ENCODE measurements at regions not wholly inside any gene's neighbourhood (a gene's known extent, or its start where the extent isn't known, plus 50 kb on each side); places are given as distances from the start of the nearest gene placed in this dataset.

GRCh38 chr5:17697671-17698070, 63.4 kb downstream of the TAF11L14 start:
- Histone ChIP-seq H3K27ac (ENCODE audit: low read depth) (no peak overlapping the region), H3K4me3 (no peak overlapping the region), H3F3A (replicated peaks; ENCODE audit: low read depth) (no peaks in the 10 kb centered on the region), H3K4me1 (ENCODE audit: insufficient read depth) (no peaks in the 10 kb centered on the region), H4K20me1 (replicated peaks; ENCODE audit: insufficient read depth) (no peaks in the 10 kb centered on the region), H3K79me2 (replicated peaks; ENCODE audit: insufficient read depth) (no peaks in the 10 kb centered on the region), H3K36me3 (ENCODE audit: insufficient read depth) (no peaks in the 10 kb centered on the region), H3K27me3 (ENCODE audit: insufficient read depth) (no peaks in the 10 kb centered on the region), H3K9me2 (ENCODE audit: insufficient read depth) (no peaks in the 10 kb centered on the region; the same call in 1 of the 2 replicates), H2AFZ (no peak overlapping the region), H3K4me2 (no peak overlapping the region)
- no peak for DNase-seq (ENCODE audit: low spot score)
- no peak for ATAC-seq
- Mint-ChIP-seq H3K36me3 (ENCODE audit: low read depth) (no peaks in the 10 kb centered on the region), H3K9me3 (peaks cover 11% of the 10 kb centered on the region; the same call in 2 of the 3 replicates), H3K4me3 (no peak overlapping the region), H3K4me1 (no peaks in the 10 kb centered on the region), H3K27ac (no peak overlapping the region), H3K27me3 (ENCODE audit: insufficient read depth, low read depth, poor library complexity) (peaks cover 1% of the 10 kb centered on the region)
- no peak for TF ChIP-seq NANOG (IDR thresholded peaks at IDR 0.05; ENCODE audit: borderline replicate concordance)
- no peak for TF ChIP-seq CREB1 (CRISPR knock-in tag; IDR thresholded peaks at IDR 0.05; ENCODE audit: low read depth)
- no peak for TF ChIP-seq ZNF331 (CRISPR knock-in tag; IDR thresholded peaks at IDR 0.05; ENCODE audit: low read depth)
- TF ChIP-seq, protein P1, sequence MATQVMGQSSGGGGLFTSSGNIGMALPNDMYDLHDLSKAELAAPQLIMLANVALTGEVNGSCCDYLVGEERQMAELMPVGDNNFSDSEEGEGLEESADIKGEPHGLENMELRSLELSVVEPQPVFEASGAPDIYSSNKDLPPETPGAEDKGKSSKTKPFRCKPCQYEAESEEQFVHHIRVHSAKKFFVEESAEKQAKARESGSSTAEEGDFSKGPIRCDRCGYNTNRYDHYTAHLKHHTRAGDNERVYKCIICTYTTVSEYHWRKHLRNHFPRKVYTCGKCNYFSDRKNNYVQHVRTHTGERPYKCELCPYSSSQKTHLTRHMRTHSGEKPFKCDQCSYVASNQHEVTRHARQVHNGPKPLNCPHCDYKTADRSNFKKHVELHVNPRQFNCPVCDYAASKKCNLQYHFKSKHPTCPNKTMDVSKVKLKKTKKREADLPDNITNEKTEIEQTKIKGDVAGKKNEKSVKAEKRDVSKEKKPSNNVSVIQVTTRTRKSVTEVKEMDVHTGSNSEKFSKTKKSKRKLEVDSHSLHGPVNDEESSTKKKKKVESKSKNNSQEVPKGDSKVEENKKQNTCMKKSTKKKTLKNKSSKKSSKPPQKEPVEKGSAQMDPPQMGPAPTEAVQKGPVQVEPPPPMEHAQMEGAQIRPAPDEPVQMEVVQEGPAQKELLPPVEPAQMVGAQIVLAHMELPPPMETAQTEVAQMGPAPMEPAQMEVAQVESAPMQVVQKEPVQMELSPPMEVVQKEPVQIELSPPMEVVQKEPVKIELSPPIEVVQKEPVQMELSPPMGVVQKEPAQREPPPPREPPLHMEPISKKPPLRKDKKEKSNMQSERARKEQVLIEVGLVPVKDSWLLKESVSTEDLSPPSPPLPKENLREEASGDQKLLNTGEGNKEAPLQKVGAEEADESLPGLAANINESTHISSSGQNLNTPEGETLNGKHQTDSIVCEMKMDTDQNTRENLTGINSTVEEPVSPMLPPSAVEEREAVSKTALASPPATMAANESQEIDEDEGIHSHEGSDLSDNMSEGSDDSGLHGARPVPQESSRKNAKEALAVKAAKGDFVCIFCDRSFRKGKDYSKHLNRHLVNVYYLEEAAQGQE (IDR thresholded peaks at IDR 0.05; ENCODE audit: unreplicated experiment): no peak
- no peak for TF ChIP-seq STAT1 (IDR thresholded peaks at IDR 0.05; ENCODE audit: unreplicated experiment)
- TF ChIP-seq EZH2phosphoT487 (IDR thresholded peaks at IDR 0.05; ENCODE audit: unreplicated experiment): no peak
- TF ChIP-seq JUNB (IDR thresholded peaks at IDR 0.05; ENCODE audit: unreplicated experiment): no peak
- TF ChIP-seq, protein P2, sequence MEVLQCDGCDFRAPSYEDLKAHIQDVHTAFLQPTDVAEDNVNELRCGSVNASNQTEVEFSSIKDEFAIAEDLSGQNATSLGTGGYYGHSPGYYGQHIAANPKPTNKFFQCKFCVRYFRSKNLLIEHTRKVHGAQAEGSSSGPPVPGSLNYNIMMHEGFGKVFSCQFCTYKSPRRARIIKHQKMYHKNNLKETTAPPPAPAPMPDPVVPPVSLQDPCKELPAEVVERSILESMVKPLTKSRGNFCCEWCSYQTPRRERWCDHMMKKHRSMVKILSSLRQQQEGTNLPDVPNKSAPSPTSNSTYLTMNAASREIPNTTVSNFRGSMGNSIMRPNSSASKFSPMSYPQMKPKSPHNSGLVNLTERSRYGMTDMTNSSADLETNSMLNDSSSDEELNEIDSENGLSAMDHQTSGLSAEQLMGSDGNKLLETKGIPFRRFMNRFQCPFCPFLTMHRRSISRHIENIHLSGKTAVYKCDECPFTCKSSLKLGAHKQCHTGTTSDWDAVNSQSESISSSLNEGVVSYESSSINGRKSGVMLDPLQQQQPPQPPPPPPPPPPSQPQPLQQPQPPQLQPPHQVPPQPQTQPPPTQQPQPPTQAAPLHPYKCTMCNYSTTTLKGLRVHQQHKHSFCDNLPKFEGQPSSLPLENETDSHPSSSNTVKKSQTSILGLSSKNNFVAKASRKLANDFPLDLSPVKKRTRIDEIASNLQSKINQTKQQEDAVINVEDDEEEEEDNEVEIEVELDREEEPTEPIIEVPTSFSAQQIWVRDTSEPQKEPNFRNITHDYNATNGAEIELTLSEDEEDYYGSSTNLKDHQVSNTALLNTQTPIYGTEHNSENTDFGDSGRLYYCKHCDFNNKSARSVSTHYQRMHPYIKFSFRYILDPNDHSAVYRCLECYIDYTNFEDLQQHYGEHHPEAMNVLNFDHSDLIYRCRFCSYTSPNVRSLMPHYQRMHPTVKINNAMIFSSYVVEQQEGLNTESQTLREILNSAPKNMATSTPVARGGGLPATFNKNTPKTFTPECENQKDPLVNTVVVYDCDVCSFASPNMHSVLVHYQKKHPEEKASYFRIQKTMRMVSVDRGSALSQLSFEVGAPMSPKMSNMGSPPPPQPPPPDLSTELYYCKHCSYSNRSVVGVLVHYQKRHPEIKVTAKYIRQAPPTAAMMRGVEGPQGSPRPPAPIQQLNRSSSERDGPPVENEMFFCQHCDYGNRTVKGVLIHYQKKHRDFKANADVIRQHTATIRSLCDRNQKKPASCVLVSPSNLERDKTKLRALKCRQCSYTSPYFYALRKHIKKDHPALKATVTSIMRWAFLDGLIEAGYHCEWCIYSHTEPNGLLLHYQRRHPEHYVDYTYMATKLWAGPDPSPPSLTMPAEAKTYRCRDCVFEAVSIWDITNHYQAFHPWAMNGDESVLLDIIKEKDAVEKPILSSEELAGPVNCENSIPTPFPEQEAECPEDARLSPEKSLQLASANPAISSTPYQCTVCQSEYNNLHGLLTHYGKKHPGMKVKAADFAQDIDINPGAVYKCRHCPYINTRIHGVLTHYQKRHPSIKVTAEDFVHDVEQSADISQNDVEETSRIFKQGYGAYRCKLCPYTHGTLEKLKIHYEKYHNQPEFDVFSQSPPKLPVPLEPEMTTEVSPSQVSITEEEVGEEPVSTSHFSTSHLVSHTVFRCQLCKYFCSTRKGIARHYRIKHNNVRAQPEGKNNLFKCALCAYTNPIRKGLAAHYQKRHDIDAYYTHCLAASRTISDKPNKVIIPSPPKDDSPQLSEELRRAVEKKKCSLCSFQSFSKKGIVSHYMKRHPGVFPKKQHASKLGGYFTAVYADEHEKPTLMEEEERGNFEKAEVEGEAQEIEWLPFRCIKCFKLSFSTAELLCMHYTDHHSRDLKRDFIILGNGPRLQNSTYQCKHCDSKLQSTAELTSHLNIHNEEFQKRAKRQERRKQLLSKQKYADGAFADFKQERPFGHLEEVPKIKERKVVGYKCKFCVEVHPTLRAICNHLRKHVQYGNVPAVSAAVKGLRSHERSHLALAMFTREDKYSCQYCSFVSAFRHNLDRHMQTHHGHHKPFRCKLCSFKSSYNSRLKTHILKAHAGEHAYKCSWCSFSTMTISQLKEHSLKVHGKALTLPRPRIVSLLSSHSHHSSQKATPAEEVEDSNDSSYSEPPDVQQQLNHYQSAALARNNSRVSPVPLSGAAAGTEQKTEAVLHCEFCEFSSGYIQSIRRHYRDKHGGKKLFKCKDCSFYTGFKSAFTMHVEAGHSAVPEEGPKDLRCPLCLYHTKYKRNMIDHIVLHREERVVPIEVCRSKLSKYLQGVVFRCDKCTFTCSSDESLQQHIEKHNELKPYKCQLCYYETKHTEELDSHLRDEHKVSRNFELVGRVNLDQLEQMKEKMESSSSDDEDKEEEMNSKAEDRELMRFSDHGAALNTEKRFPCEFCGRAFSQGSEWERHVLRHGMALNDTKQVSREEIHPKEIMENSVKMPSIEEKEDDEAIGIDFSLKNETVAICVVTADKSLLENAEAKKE (CRISPR knock-in tag; IDR thresholded peaks at IDR 0.05): no peak
- TF ChIP-seq ETS1 (IDR thresholded peaks at IDR 0.05): no peak
- TF ChIP-seq EZH2 (IDR thresholded peaks at IDR 0.05; ENCODE audit: low read depth, unreplicated experiment): no peak
- TF ChIP-seq POLR2AphosphoS5 (IDR thresholded peaks at IDR 0.05; ENCODE audit: low read depth): no peak
- no peak for TF ChIP-seq ZNF114 (CRISPR knock-in tag; IDR thresholded peaks at IDR 0.05)
- TF ChIP-seq CTCF (conservative IDR thresholded peaks at IDR 0.05; ENCODE audit: low read depth in 2 of 2): no peak
